ENCODE measurements at regions not wholly inside any gene's neighbourhood (a gene's known extent, or its start where the extent isn't known, plus 50 kb on each side); places are given as distances from the start of the nearest gene placed in this dataset.
"Not testable (repeated sequence)": the region's sequence is repeated elsewhere in the genome, so short reads cannot be mapped to it uniquely, and the experiment has no call there.

DNA sequence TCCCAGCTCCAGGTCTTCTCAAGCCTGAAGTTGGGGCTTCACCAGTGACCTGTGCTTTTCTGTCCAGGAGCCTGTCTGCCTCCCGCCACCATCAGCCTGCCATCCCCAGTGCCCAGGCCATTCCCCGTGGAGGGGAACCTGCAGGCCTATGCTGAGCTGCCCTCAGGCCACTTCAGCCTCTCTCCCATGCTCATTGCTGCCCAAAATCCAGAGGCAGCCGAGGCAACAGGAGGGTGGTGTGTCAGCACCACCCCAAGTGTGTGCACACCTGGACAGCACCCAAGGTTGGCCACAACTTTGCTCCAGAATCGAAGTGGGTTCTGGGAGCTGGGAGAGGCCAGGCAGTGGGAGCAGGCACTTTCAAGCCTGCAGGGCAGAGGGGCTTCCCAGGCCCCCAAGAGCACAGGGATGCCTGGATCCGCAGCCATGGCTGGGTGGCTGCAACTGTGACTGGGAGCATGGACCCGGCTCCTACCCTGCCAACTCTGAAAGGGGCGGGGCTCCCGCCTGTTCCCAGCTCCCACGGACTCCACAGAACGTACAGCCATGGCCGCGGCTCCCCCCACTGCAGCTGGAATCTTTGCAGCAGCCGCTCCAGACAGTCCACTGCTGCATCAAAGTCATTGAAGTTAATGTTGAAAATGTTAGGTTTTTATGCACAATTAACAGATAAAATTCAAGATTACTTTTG, 1747.0 kb downstream of the OLFM4 start:
- intact Hi-C loops (cut with DNase I), result no loop called here
- no peak for DNase-seq (ENCODE audit: low spot score)

DNA sequence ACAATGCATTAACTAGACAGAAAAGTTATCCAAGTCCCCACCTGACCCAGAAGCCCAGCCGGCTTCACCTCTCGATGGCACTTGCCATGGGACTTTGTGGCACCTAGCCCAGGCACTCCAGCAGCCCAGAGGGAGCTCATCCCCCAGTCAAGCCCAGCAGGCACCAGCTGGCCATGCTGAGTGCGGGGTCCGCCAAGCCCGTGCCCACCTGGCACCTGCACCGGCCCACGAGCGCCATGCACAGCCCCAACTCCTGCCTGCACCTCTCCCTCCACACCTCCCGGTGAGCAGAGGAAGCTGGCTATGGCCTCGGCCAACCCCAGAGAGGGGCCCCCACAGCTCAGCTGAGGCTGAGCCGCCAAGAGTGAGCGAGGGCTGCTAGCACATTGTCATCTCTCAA, 1759.1 kb downstream of the OLFM4 start:
- DNase-seq (ENCODE audit: low spot score), result no peak

DNA sequence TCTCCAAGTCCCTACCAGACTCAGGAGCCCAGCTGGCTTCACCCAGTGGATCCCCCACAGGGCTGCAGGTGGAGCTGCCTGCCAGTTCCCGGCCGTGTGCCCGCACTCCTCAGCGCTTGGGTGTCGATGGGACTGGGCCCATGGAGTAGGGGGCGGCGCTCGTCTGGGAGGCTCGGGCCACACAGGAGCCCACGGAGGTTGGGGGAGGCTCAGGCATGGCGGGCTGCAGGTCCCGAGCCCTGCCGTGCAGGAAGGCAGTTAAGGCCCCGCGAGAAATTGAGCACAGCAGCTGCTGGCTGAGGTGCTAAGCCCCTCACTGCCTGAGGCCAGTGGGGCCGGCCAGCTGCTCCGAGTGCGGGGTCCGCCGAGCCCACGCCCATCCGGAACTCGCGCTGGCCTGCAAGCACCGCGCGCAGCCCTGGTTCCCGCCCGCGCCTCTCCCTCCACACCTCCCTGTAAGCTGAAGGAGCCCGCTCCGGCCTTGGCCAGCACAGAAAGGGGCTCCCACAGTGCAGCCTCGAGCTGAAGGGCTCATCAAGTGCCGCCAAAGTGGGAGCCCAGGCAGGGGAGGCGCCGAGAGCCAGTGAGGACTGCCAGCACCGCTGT, 1771.1 kb downstream of the OLFM4 start:
- intact Hi-C loops (cut with DNase I), result no loop called here

More for the DNA sequence above, 1759.1 kb downstream of the OLFM4 start:
- intact Hi-C loops (cut with DNase I), result no loop called here

DNA sequence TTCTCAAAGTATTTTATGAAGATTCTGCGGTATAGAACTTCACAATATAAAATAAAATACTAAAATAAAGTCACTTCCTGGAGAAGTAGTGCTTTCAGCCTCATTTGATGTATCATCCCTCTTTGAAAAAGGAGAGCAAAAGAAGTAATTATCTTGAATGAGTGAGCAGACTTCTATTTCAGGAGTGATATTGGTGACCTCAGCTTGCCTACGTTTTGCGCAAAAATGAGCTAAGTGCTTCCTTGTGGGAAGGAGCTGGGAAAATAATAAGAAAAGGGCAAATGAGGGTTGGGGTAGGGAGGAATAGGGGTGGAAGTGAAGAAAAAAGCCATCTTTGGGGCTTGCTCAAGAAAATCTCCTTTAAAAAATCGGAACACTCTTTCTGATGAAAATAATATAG, 1773.6 kb downstream of the OLFM4 start:
- intact Hi-C loops (cut with DNase I), result no loop called here
- no peak for DNase-seq (ENCODE audit: low spot score)

More for the DNA sequence above, 1771.1 kb downstream of the OLFM4 start:
- no peak for DNase-seq (ENCODE audit: low spot score)

DNA sequence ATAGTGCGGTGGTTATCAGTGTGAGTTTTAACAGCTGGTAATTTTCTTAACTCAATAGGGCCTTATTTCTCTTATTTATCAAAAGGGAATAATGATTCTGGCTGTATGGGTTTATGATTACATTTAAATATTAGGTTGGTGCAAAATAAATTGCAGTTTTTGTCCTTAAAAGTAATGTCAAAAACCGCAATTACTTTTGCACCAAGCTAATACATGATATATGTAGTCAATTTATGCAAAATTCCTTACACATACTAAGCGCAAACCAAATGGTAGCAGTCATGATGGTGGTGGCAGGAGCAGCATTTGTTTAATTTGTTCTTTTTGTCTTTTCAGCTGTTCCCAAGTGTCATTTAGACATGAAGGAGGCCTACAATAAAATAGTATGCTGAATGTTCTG, 1777.1 kb downstream of the OLFM4 start:
- DNase-seq (ENCODE audit: low spot score), result no peak
- intact Hi-C loops (cut with DNase I), result no loop called here

DNA sequence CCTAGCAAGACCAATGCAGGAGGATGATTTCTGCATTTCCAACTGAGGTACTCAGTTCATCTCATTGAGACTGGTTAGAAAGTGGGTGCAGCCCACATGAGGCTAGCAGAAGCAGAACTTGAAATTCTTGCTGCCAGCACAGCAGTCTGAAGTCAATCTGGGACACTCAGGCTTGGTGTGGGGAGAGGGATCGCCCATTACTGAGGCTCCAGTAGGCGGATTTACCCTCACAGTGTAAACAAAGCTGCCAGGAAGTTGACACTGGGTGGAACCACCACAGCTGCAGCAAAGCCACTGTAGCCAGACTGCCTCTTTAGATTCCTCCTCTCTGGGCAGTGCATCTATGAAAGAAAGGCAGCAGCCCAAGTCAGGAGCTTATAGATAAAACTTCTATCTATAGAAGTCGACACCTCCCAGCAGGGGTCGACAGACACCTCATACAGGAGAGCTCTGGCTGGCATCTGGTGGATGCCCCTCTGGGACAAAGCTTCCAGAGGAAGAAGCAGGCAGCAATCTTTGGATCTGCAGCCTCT, 1793.4 kb downstream of the OLFM4 start:
- DNase-seq (ENCODE audit: low spot score); intact Hi-C loops (cut with DNase I): not testable (repeated sequence)

DNA sequence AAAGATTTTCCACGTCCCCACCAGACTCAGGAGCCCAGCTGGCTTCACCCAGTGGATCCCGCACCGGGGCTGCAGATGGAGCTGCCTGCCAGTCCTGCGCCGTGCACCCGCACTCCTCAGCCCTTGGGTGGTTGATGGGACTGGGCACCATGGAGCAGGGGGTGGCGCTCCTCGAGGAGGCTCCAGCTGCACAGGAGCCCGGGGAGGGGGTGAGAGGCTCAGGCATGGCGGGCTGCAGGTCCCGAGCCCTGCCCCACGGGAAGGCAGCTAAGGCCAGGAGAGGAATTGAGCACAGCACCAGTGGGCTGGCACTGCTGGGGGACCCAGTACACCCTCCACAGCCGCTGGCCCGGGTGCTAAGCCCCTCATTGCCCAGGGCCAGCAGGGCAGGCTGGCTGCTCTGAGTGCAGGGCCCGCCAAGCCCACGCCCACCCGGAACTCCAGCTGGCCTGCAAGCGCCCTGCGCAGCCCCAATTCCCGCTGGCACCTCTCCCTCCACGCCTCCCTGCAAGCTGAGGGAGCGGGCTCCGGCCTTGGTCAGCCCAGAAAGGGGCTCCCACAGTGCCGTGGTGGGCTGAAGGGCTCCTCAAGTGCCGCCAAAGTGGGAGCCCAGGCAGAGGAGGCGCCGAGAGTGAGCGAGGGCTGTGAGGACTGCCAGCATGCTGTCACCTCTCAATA, 1800.9 kb downstream of the OLFM4 start:
- DNase-seq (ENCODE audit: low spot score); intact Hi-C loops (cut with DNase I): not testable (repeated sequence)

DNA sequence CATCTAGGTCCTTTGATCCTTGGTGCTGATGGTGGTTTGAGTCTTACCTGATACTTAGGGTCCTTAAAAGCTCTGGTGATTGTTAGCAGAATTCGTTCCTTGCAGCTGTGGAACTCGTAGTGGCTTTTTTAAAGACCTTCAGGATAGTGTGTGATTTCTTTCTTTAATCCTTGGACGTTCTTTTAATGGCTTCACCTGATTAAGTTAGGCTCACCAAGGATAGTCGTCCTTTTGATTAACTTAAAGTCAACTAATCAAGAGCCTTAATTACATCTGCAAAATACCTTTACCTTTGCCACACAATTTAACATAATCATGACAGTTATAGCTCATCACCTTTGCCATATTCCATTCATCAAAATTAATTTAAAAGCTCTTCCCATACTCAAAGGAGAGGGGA, 1807.7 kb downstream of the OLFM4 start:
- no peak for DNase-seq (ENCODE audit: low spot score)
- intact Hi-C loops (cut with DNase I), result no loop called here

DNA sequence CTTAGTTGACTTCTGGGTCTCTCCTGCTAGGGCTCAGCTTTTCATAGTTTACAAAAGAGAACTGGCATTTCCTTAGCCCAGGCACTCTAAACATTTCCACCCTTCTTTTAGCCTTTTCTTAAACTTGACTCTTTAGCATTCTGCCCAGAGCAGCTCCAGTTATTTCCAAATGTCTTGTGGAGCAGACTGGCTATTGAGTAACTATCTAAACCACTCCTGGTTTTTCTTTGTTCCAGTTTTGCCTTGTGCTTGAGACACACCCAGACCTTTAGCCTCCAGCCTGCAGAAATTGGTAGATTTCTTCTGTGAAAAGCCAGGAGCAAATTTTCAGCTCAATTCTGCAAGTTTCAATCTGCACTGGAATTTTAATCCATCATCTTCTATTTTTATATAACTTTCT, 1813.1 kb downstream of the OLFM4 start:
- intact Hi-C loops (cut with DNase I), result no loop called here
- no peak for DNase-seq (ENCODE audit: low spot score)

DNA sequence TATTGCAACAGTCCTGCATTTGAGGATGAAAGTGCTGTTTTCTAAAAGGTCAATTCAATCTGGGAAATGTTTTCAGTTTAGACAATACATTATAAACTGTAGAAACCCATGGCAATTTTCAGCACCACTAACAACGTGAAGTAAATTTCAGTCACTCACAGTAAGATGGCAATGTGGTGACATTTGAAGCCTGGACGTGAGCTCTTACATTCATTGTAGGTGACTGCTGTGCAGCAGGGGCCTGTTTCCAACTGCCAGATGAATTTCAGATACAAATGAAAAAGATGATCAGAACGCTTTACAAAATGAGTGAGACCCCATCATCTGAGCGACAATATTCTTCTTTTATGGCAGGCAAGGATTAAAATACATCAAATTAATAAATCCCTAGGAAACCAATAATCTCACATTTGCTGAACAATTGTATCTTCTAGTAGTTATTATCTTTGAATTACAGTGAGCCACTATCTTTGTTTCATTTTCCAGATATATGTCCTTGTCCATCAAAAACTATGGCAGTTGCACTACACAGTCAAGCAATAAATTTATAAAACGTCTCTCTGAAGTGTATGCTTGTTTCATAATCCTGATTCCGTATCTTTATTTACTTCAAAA, 1816.8 kb downstream of the OLFM4 start:
- intact Hi-C loops (cut with DNase I), result no loop called here
- DNase-seq (ENCODE audit: low spot score), result no peak

DNA sequence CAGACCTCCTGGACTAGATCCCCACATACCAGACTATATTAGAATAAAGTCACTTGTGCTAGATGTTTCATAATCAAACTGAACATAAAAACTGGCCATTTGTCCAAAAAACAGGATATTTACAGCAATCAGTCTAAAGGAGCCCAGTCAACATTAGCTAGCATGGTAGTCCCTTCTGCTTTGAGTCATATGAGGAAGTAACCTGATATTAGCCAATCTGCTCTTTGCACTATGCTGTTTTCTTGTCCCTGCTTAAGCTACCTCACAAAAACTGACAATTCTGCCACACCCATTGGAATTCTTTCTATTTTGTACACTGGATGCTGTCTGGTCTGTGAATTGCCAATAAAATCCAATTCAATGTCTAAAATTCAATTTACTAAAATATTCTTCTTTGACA, 1824.2 kb downstream of the OLFM4 start:
- intact Hi-C loops (cut with DNase I), result no loop called here
- DNase-seq (ENCODE audit: low spot score), result no peak

DNA sequence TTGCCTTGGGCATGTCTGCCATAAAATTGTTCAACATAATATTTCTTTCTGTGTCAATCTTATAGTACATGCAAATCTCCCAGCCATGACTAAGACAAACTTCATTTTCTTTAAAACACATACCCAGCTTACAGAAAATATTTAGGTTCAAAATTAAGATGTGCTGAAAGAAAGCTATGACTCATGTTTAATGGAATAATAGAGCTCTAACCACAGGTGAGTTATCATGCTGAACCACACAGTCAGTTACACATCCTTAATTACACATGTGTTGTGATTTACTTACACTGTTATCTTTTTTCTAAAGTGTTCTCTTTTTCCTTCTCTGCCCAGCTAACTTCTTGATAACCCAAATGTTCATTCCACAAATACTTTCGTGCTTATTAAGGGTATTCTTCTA, 1831.2 kb downstream of the OLFM4 start:
- DNase-seq (ENCODE audit: low spot score), result no peak
- intact Hi-C loops (cut with DNase I), result no loop called here

DNA sequence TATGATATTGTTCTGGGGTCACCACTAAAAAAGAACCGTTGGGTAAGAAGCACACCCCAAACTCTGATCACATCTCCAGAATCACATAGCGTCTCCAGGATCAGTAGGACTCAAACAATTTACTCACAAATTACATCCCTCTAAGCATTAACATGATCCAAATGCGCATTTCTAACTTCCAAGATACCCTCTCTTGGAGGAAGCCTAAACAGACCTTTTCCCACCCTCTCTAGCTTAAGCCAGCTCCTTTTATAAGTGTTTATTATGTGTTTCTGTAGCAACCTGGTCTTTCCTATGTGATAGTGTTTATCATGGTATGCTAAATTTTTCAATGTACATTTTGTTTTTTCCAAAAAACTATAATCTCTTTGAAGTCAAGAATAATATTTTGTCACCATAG, 1846.5 kb downstream of the OLFM4 start:
- DNase-seq (ENCODE audit: low spot score), result no peak
- intact Hi-C loops (cut with DNase I), result no loop called here

DNA sequence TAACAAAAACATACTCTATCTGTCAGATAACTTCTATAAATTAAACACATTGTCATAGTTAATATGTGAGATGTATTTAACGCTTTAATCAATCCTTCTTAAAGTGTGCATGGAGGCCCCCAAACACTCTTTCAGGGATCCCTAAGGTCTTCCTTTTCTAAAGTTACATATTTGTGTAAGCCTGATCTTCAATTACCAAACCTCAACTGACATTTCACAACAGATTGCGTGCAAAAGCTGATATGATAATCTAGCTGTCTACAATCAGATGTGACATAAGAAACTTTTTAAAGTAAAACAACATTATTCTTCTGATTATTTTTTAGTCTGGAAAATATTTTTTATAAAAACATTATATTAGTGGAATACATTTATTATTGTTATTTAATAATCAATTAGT, 1850.4 kb downstream of the OLFM4 start:
- intact Hi-C loops (cut with DNase I), result no loop called here
- DNase-seq (ENCODE audit: low spot score), result no peak

DNA sequence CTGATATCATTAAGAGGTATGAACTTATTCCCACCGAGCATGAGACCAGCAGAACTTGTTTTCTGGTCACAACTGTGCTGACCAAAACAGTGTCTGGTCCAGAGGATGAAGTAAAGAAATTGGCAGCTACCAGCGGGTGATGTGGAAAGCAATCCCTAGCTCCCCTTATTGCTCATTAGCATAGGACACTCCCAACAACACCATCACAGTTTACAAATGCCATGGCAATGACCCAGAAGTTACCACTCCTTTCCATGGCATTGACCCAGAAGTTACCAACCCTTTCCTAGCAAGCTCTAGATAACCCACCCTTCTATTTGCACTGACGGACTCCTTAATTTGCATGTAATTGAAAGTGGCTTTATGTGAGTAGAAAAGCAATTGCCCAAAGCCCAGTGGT, 1856.1 kb downstream of the OLFM4 start:
- intact Hi-C loops (cut with DNase I), result no loop called here
- DNase-seq (ENCODE audit: low spot score), result no peak

DNA sequence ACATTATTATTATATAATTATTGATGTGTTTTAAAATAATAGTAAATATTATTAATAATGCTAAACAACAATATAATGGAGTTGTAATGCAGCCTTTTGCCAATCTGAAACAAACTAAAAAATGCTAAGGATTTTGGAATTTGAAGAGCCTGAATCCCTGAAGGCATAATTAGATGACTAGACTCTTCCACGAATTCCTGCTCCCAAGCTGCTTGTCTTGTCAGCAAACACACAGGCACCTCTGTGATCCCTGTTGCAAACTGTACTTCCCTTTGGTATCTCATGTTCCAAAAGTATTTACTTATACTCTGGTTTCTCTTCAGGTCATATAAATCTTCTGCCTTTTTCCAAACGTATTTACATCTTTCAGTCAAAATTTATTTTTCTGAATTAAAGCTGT, 1862.4 kb downstream of the OLFM4 start:
- DNase-seq (ENCODE audit: low spot score), result no peak
- intact Hi-C loops (cut with DNase I), result no loop called here

DNA sequence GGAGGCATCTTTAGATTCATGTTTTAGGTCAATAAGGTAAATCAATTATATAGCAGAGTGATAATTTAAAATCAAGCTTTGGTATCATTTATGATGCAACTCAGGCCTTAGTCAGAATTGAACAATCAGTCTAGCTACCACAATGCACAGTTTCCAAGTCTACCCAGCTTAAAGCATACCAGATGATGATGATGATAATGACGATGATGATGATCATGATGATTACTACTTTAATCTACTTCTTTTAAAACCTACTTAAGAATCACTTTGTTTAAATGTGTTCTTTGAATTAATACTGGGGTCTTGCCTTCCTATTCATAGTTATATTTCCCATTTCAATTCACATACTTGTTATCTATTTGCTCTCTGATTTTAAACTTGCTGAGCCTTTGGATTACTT, 1872.7 kb downstream of the OLFM4 start:
- intact Hi-C loops (cut with DNase I), result no loop called here
- DNase-seq (ENCODE audit: low spot score), result no peak

DNA sequence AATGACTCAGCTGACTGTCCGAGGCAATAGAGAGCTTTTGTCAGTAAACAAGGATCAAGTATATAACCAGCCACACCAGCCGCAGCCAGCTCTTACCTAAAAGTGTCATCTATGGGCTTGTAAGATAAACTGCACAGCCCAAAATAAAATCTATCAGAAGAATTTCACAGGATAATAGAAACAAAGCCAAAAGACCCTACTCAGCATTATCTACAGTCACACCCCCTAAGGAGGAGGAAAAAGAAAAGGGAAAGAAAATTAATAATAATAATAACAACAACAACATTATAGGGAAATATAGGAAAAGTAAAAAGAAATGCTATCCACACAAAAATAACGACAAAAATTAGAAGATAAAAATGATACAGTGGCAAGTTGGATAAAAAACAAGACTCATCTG, 1883.8 kb downstream of the OLFM4 start:
- intact Hi-C loops (cut with DNase I), result no loop called here
- no peak for DNase-seq (ENCODE audit: low spot score)

DNA sequence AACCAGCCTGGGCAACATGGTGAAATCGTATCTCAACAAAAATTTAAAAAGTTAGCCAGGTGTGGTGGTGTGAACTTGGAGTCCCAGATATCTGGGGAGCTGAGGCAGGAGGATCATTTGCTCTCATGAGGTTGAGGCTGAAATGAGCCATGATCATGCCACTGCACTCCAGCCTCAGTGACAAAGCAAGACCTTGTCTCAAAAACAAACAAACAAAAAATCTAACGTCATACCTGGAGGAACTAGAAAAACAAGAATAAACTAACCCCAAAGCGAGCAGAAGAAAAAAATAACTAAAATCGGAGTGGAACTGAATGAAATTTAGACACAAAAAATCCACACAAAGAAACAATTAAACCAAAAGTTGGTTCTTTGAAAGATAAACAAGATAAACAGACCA, 1885.1 kb downstream of the OLFM4 start:
- DNase-seq (ENCODE audit: low spot score), result no peak
- intact Hi-C loops (cut with DNase I), result no loop called here

DNA sequence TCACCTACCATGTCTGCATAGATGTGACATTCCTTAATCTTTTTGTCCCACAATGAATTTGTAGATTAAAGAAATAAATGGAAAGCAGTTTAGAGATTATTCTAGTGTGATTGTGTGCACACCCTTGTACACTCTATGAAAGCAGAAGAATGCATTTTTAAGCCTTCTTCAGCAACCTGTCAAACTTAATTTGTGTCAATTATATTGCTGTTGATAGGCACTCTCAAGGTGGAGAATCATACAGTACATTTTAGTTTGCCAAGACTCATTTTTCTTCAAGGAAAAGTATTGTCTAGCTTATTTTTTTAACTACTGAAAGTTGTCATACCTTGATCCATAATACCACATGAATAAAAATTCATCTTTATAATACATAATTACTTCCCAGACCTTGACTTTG, 1898.9 kb downstream of the OLFM4 start:
- intact Hi-C loops (cut with DNase I), result no loop called here
- no peak for DNase-seq (ENCODE audit: low spot score)

Data from posterior vena cava (tissue), 2 donors.